HG03520 (cell line): ENCODE measurements at regions not wholly inside any gene's neighbourhood (a gene's known extent, or its start where the extent isn't known, plus 50 kb on each side); places are given as distances from the start of the nearest gene placed in this dataset.

ENCODE experiments used
- ATAC-seq: cut with Tn5 transposase; IDR thresholded peaks from one replicate; pipeline ENCODE4 v1.9.1; 2021; ENCODE audit warnings: mild to moderate bottlenecking, moderate library complexity; ENCODE audit not compliant: unreplicated experiment

GRCh38 chr4:106687026-106687425, 318.4 kb upstream of the GIMD1 start:
- no peak for ATAC-seq

- no peak for ATAC-seq
These were observed 312.9 kb upstream of the GIMD1 start for GRCh38 chr4:106681381-106681921.

GRCh38 chr4:106679063-106679462, 310.5 kb upstream of the GIMD1 start:
- no peak for ATAC-seq

GRCh38 chr4:106677213-106677612, 308.6 kb upstream of the GIMD1 start:
- ATAC-seq = no peak

GRCh38 chr4:106676173-106676921, 307.8 kb upstream of the GIMD1 start:
- ATAC-seq = no peak

- ATAC-seq = no peak
These were observed 303.1 kb upstream of the GIMD1 start for GRCh38 chr4:106671716-106672115.

- ATAC-seq = no peak
These were observed 302.4 kb upstream of the GIMD1 start for GRCh38 chr4:106670976-106671375.

GRCh38 chr4:106659371-106659770, 290.8 kb upstream of the GIMD1 start:
- ATAC-seq = no peak

- no peak for ATAC-seq
These were observed 283.5 kb upstream of the GIMD1 start for GRCh38 chr4:106652095-106652494.

- ATAC-seq = no peak
These were observed 282.1 kb upstream of the GIMD1 start for GRCh38 chr4:106650701-106651100.

GRCh38 chr4:106647451-106647850, 278.9 kb upstream of the GIMD1 start:
- ATAC-seq = no peak

- ATAC-seq = no peak
These were observed 260.7 kb upstream of the GIMD1 start for GRCh38 chr4:106629268-106629625.

GRCh38 chr4:106628586-106629267, 260.1 kb upstream of the GIMD1 start:
- ATAC-seq = no peak

- ATAC-seq = no peak
These were observed 258.5 kb upstream of the GIMD1 start for GRCh38 chr4:106627051-106627450.

GRCh38 chr4:106624671-106625070, 256.1 kb upstream of the GIMD1 start:
- ATAC-seq = no peak

GRCh38 chr4:106618956-106619355, 250.4 kb upstream of the GIMD1 start:
- ATAC-seq = no peak

- no peak for ATAC-seq
These were observed 247.4 kb upstream of the GIMD1 start for GRCh38 chr4:106615961-106616360.

- ATAC-seq = no peak
These were observed 246.9 kb upstream of the GIMD1 start for GRCh38 chr4:106615410-106615945.

GRCh38 chr4:106614441-106614840, 245.9 kb upstream of the GIMD1 start:
- no peak for ATAC-seq

- ATAC-seq = no peak
These were observed 241.3 kb upstream of the GIMD1 start for GRCh38 chr4:106609917-106610316.

GRCh38 chr4:106607558-106607957, 239.0 kb upstream of the GIMD1 start:
- ATAC-seq = no peak
